Prostate gland (tissue), 2 donors: ENCODE measurements at regions not wholly inside any gene's neighbourhood (a gene's known extent, or its start where the extent isn't known, plus 50 kb on each side); places are given as distances from the start of the nearest gene placed in this dataset.

Experiments used
- DNase-seq: peaks from one replicate; pipeline ENCODE4 v3.0.0-alpha.2; 2019; ENCODE audit warnings: low spot score
- H3K27ac ChIP-seq, 2 donors: fragments of 200-600 bp; sonication (generic); 2 replicates each; pipeline ENCODE4 v1.5.1; 2017 to 2019
- H3K27me3 ChIP-seq: fragments of 200-600 bp; sonication (generic); replicated peaks from 2 replicates; pipeline ENCODE4 v1.5.1; 2019; ENCODE audit not compliant: insufficient read depth
- H3K36me3 ChIP-seq, 2 donors: fragments of 200-600 bp; sonication (generic); 1 replicate in 1 of 2; 2 replicates in 1 of 2; pipeline versions ENCODE4 v1.5.1 to v1.8.1; 2017 to 2019
- H3K4me1 ChIP-seq: fragments of 200-600 bp; sonication (generic); replicated peaks from 2 replicates; pipeline ENCODE4 v1.5.1; 2019
- H3K4me3 ChIP-seq, 2 donors: fragments of 200-600 bp; sonication (generic); 2 replicates each; pipeline ENCODE4 v1.5.1; 2017 to 2019
- H3K9me3 ChIP-seq: fragments of 200-600 bp; sonication (generic); 2 replicates; pipeline ENCODE4 v1.5.1; 2017
- POLR2A ChIP-seq: fragments of 450-650 bp; IDR thresholded peaks from one replicate; pipeline ENCODE4 v1.6.1; 2016; ENCODE audit warnings: antibody characterized with exemption, mild to moderate bottlenecking
- POLR2AphosphoS5 ChIP-seq: sonication (generic); formaldehyde crosslinking; IDR thresholded peaks from one replicate; pipeline ENCODE4 v1.6.1; 2017; ENCODE audit warnings: antibody characterized with exemption
- WGBS: methylation state at CpG from one replicate; pipeline ENCODE4 v1.1.5; 2018; 5-methylcytosine and 5-hydroxymethylcytosine counted together
- intact Hi-C: fragments of 100-400 bp; cut with DNase I; formaldehyde crosslinking; loops from one replicate; pipeline ENCODE4 v1.14.2; 2022
- TF ChIP-seq, protein P1 (sequence below), 4 experiments: fragments of 200-600 bp in 2 of 4; fragments of 450-650 bp in 2 of 4; sonication (generic) in 2 of 4; IDR thresholded peaks; 1 replicate in 3 of 4; 2 replicates in 1 of 4; pipeline ENCODE4 v1.5.1; 2016 to 2019; ENCODE audit warnings: antibody characterized with exemption in 4 of 4, mild to moderate bottlenecking in 2 of 4, moderate library complexity in 2 of 4

GRCh38 chr10:121337427-121337826 lies 260.8 kb downstream of the FGFR2 start:
- Histone ChIP-seq H3K4me1 (no peaks in the 10 kb centered on the region), H3K4me3 (no peak overlapping the region), H3K27me3 (no peaks in the 10 kb centered on the region), H3K36me3 (no peaks in the 10 kb centered on the region), H3K9me3 (no peaks in the 10 kb centered on the region), H3K27ac (no peak overlapping the region)
- TF ChIP-seq, protein P1, sequence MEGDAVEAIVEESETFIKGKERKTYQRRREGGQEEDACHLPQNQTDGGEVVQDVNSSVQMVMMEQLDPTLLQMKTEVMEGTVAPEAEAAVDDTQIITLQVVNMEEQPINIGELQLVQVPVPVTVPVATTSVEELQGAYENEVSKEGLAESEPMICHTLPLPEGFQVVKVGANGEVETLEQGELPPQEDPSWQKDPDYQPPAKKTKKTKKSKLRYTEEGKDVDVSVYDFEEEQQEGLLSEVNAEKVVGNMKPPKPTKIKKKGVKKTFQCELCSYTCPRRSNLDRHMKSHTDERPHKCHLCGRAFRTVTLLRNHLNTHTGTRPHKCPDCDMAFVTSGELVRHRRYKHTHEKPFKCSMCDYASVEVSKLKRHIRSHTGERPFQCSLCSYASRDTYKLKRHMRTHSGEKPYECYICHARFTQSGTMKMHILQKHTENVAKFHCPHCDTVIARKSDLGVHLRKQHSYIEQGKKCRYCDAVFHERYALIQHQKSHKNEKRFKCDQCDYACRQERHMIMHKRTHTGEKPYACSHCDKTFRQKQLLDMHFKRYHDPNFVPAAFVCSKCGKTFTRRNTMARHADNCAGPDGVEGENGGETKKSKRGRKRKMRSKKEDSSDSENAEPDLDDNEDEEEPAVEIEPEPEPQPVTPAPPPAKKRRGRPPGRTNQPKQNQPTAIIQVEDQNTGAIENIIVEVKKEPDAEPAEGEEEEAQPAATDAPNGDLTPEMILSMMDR (IDR thresholded peaks at IDR 0.05): no peak
- TF ChIP-seq POLR2AphosphoS5 (no peak), POLR2A (no peak)
- 51% methylated on average over 5 of the region's 5 CpGs for WGBS
- no peak for DNase-seq
- intact Hi-C loops: no loop called here

- no peak for DNase-seq
- Histone ChIP-seq H3K27ac (no peak overlapping the region), H3K36me3 (no peaks in the 10 kb centered on the region), H3K4me3 (no peak overlapping the region), H3K9me3 (no peaks in the 10 kb centered on the region), H3K4me1 (no peaks in the 10 kb centered on the region), H3K27me3 (no peaks in the 10 kb centered on the region)
- TF ChIP-seq, protein P1 (IDR thresholded peaks at IDR 0.05): no peak
- no peak for TF ChIP-seq POLR2A
- TF ChIP-seq POLR2AphosphoS5: no peak
- intact Hi-C loops: no loop called here
- 84% methylated on average over 9 of the region's 9 CpGs for WGBS
These were observed 259.9 kb downstream of the FGFR2 start for GRCh38 chr10:121338206-121338980.

DNA sequence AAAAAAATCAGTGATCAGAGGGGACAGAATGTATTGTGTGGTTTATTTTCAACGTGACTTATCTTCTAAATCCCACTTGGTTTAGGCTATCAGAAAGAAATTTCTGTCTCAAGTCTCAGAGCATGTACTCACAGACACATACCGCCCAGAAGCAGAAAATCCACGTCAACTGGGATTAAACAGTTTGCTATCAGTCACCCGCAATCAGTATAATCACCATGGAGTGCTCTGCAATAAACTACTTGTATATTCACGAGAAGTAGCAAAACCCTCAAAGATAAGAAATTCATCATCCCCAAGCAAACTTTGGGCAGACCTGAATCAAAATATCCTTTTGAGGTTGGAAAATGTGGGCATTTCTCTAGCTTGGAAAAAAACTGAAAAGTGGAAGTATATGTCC lies 259.1 kb downstream of the FGFR2 start:
- no peak for DNase-seq
- no peak for TF ChIP-seq POLR2AphosphoS5
- TF ChIP-seq, protein P1 (IDR thresholded peaks at IDR 0.05): no peak
- TF ChIP-seq POLR2A: no peak
- Histone ChIP-seq H3K27me3 (no peaks in the 10 kb centered on the region), H3K4me1 (no peaks in the 10 kb centered on the region), H3K4me3 (no peak overlapping the region), H3K36me3 (no peaks in the 10 kb centered on the region), H3K9me3 (no peaks in the 10 kb centered on the region), H3K27ac (no peak overlapping the region)
- intact Hi-C loops: no loop called here
- WGBS: 69% methylated on average over 5 of the region's 5 CpGs

DNA sequence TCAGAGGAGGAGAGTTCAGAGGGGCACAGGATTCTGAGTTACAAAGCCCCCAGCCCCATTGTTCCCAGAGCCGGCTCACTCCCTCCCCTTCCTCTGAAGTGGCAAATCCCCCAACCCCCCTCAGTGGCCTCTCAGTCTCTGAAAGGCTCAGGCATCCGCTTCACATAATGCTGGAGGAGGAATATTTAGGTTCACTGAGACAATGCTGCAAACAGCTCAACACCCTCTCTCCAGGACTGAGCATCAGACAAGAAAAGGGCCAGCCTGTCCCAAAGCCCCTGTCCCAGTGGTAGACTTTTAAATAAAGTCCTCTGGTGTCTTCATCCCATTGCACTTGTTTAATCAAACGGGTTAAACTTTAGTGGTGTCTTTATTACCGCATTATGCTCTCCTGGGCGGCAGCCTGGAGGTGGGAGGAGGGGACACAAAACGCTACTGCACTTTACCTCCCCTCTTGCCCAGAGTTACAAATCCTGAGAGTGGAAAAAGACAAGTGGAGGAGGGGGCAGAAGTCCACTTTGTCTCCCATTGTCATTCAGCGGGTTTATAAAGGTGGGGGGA lies 257.9 kb downstream of the FGFR2 start:
- H3K27me3 ChIP-seq: no peaks in the 10 kb centered on the region
- WGBS: 64% methylated on average over 7 of the region's 7 CpGs
- intact Hi-C loops: no loop called here
- DNase-seq: no peak
- no peaks in the 10 kb centered on the region for H3K9me3 ChIP-seq
- H3K36me3 ChIP-seq: no peaks in the 10 kb centered on the region
- H3K27ac ChIP-seq: no peak overlapping the region
- H3K4me1 ChIP-seq: no peaks in the 10 kb centered on the region
- H3K4me3 ChIP-seq: no peak overlapping the region
- TF ChIP-seq, protein P1 (IDR thresholded peaks at IDR 0.05): no peak
- no peak for TF ChIP-seq POLR2A
- no peak for TF ChIP-seq POLR2AphosphoS5

- DNase-seq: no peak
- intact Hi-C loops: no loop called here
- 90% methylated on average over 5 of the region's 5 CpGs for WGBS
- Histone ChIP-seq H3K36me3 (no peaks in the 10 kb centered on the region), H3K27me3 (no peaks in the 10 kb centered on the region), H3K4me3 (no peak overlapping the region), H3K4me1 (no peaks in the 10 kb centered on the region), H3K27ac (no peak overlapping the region), H3K9me3 (no peaks in the 10 kb centered on the region)
- TF ChIP-seq POLR2AphosphoS5 (no peak), POLR2A (no peak)
- TF ChIP-seq, protein P1 (IDR thresholded peaks at IDR 0.05): no peak
These were observed 246.7 kb downstream of the FGFR2 start for GRCh38 chr10:121351540-121351939.
